ENCODE measurements at regions not wholly inside any gene's neighbourhood (a gene's known extent, or its start where the extent isn't known, plus 50 kb on each side); places are given as distances from the start of the nearest gene placed in this dataset.

GRCh38 chr7:18087026-18087686 lies 59.5 kb upstream of the PRPS1L1 start:
- H3K27ac ChIP-seq (ENCODE audit: low read depth in 2 of 2, low read length in 2 of 2), result no peak overlapping the region

DNA sequence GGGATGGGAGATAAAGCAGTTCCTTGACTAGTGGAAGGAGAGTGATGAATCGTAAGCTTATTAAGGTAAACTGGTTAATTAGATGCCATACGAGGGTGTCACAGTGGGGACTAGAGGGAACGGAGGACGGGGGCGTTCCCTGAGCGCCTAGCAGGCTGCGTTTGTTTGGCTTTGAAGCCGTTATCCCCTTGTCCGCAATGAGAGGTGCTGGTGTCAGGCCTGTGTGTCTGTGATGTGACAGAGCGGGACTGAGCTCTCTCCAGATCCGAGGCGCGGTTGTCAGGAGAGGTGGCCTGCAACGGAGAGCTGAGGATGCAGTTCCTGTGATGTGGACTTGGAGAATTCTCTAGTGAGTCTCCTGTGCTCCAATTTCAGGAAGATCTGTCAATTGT lies 60.0 kb upstream of the PRPS1L1 start:
- DNase-seq (peak in 4 of 5 donors; percentile 26 to 50 (median 34)), FAIRE-seq (no peak)
- Histone ChIP-seq H3K27ac (ENCODE audit: low read depth in 2 of 2, low read length in 2 of 2) (no peak overlapping the region), H3K4me3 (ENCODE audit: low read length in 3 of 3) (peak overlapping the region in 2 of 3 donors; percentile 63 to 65), H3K9me3 (ENCODE audit: control insufficient read depth in 2 of 3, insufficient read depth in 1 of 3, low read length in 3 of 3) (no peaks in the 10 kb centered on the region), H3K27me3 (ENCODE audit: control insufficient read depth, insufficient read depth, low read length) (no peaks in the 10 kb centered on the region), H3K36me3 (ENCODE audit: control insufficient read depth in 2 of 3, insufficient read depth in 3 of 3, low read length in 3 of 3) (no peaks in the 10 kb centered on the region), H3K9ac (ENCODE audit: low read length in 3 of 3) (peak overlapping the region in 1 of 3 donors; percentile 46), H3K4me1 (ENCODE audit: control insufficient read depth in 2 of 3, insufficient read depth in 2 of 3, low read depth in 1 of 3, low read length in 3 of 3) (peaks cover 0 to 6% (median 0%) of the 10 kb centered on the region in 3 donors)
- intact Hi-C loops (cut with DNase I), result no loop called here
- TF ChIP-seq CTCF (IDR thresholded peaks at IDR 0.05; ENCODE audit: borderline replicate concordance, extremely low read depth, insufficient read depth), result no peak

More at GRCh38 chr7:18087026-18087686, 59.5 kb upstream of the PRPS1L1 start:
- H3K27me3 ChIP-seq (ENCODE audit: control insufficient read depth, insufficient read depth, low read length), result no peaks in the 10 kb centered on the region
- H3K36me3 ChIP-seq (ENCODE audit: control insufficient read depth in 2 of 3, insufficient read depth in 3 of 3, low read length in 3 of 3), result no peaks in the 10 kb centered on the region
- peak overlapping the region; percentile 45 to 65 (median 63) for H3K4me3 ChIP-seq (ENCODE audit: low read length in 3 of 3)
- intact Hi-C loops (cut with DNase I), result no loop called here
- no peaks in the 10 kb centered on the region for H3K9me3 ChIP-seq (ENCODE audit: control insufficient read depth in 2 of 3, insufficient read depth in 1 of 3, low read length in 3 of 3)
- FAIRE-seq (no peak), DNase-seq (peak in 4 of 5 donors; percentile 24 to 54 (median 42))
- TF ChIP-seq CTCF (IDR thresholded peaks at IDR 0.05; ENCODE audit: borderline replicate concordance, extremely low read depth, insufficient read depth), result no peak
- peaks cover 0 to 6% (median 0%) of the 10 kb centered on the region in 3 donors for H3K4me1 ChIP-seq (ENCODE audit: control insufficient read depth in 2 of 3, insufficient read depth in 2 of 3, low read depth in 1 of 3, low read length in 3 of 3)
- peak overlapping the region in 1 of 3 donors; percentile 46 for H3K9ac ChIP-seq (ENCODE audit: low read length in 3 of 3)

DNA sequence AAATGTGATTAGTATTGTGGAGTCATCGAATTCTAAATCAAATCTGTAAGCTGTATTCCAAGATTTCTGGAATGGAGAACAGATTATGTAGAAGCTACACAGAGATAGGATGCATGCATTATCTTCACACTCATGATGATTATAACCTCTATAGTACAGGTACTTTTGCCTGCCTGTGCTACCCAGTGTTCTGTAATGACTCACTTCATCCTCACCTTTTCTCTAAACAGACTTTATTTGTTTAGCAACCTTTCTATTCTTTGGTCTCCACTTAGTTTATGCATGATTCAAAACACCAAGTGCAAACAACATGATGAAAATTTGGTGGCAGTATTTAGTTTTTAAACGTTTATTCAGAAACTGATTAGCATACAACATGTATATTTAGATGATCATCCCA lies 68.4 kb upstream of the PRPS1L1 start:
- H3K4me3 ChIP-seq (ENCODE audit: low read length in 3 of 3), result no peak overlapping the region
- peaks cover 0 to 4% (median 0%) of the 10 kb centered on the region in 3 donors for H3K9me3 ChIP-seq (ENCODE audit: control insufficient read depth in 2 of 3, insufficient read depth in 1 of 3, low read length in 3 of 3)
- no peak overlapping the region for H3K27ac ChIP-seq (ENCODE audit: low read depth in 2 of 2, low read length in 2 of 2)
- DNase-seq (no peak), FAIRE-seq (no peak)
- no peak for TF ChIP-seq CTCF (IDR thresholded peaks at IDR 0.05; ENCODE audit: borderline replicate concordance, extremely low read depth, insufficient read depth)
- intact Hi-C loops (cut with DNase I), result no loop called here
- no peaks in the 10 kb centered on the region for H3K27me3 ChIP-seq (ENCODE audit: control insufficient read depth, insufficient read depth, low read length)
- H3K36me3 ChIP-seq (ENCODE audit: control insufficient read depth in 2 of 3, insufficient read depth in 3 of 3, low read length in 3 of 3), result no peaks in the 10 kb centered on the region
- H3K9ac ChIP-seq (ENCODE audit: low read length in 3 of 3), result no peak overlapping the region
- no peaks in the 10 kb centered on the region for H3K4me1 ChIP-seq (ENCODE audit: control insufficient read depth in 2 of 3, insufficient read depth in 2 of 3, low read depth in 1 of 3, low read length in 3 of 3)

All from kidney (tissue), 13 donors.